Chondrocyte (in vitro differentiated cells): ENCODE measurements at regions not wholly inside any gene's neighbourhood (a gene's known extent, or its start where the extent isn't known, plus 50 kb on each side); places are given as distances from the start of the nearest gene placed in this dataset.
A peak's percentile ranks its signal among the peaks of the same experiment; 100 is the strongest.

ENCODE experiments used
- DNase-seq: peaks from one replicate; pipeline ENCODE4 v3.0.0; 2021; ENCODE audit warnings: mixed read lengths, low spot score
- H3K27ac Mint-ChIP-seq: one replicate; pipeline ENCODE4 v1.8.0; 2021; ENCODE audit warnings: mild to moderate bottlenecking, moderate library complexity, mixed read lengths; ENCODE audit not compliant: unreplicated experiment
- H3K27me3 Mint-ChIP-seq: 2 replicates; pipeline ENCODE4 v1.8.0; 2021; ENCODE audit warnings: low read depth, mixed read lengths
- H3K36me3 Mint-ChIP-seq: 2 replicates; pipeline ENCODE4 v1.8.0; 2021; ENCODE audit warnings: low read depth, mixed read lengths
- H3K4me1 Mint-ChIP-seq: 2 replicates; pipeline ENCODE4 v1.8.0; 2021; ENCODE audit warnings: low read depth, mild to moderate bottlenecking, mixed read lengths
- H3K4me3 Mint-ChIP-seq: one replicate; pipeline ENCODE4 v1.8.0; 2021; ENCODE audit warnings: mild to moderate bottlenecking, moderate library complexity, mixed read lengths; ENCODE audit not compliant: unreplicated experiment
- H3K9me3 Mint-ChIP-seq: 2 replicates; pipeline ENCODE4 v1.8.0; 2021; ENCODE audit warnings: low read depth, mixed read lengths
- TF ChIP-seq, protein P1 (sequence below): fragments of 200-600 bp; sonication (generic); IDR thresholded peaks from 2 replicates; pipeline ENCODE4 v1.5.0; 2021; ENCODE audit warnings: antibody characterized with exemption, mild to moderate bottlenecking, moderate library complexity

DNA sequence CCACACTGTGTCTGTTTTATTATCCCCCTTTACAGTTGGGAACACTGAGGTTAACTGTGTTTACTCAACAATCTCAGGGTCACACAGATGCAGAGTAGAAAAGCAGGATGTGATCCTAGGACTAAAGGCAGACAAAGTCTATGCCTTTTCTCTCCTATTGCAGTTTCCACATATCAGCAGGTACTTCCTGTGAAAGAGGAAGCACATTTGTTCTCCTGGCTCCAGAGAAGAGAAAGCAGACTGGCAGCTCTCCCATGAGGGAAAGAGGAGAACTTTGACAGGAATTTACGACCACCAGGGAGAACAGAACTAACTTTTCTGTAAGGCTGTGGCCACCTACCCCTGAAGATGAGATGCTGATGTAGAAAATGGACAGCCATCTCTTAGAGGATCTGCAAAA, 84.2 kb upstream of the TNC start:
- no peak for DNase-seq
- no peaks in the 10 kb centered on the region for H3K9me3 Mint-ChIP-seq
- no peak overlapping the region for H3K4me3 Mint-ChIP-seq
- H3K36me3 Mint-ChIP-seq = no peaks in the 10 kb centered on the region
- no peak overlapping the region for H3K27ac Mint-ChIP-seq
- TF ChIP-seq, protein P1, sequence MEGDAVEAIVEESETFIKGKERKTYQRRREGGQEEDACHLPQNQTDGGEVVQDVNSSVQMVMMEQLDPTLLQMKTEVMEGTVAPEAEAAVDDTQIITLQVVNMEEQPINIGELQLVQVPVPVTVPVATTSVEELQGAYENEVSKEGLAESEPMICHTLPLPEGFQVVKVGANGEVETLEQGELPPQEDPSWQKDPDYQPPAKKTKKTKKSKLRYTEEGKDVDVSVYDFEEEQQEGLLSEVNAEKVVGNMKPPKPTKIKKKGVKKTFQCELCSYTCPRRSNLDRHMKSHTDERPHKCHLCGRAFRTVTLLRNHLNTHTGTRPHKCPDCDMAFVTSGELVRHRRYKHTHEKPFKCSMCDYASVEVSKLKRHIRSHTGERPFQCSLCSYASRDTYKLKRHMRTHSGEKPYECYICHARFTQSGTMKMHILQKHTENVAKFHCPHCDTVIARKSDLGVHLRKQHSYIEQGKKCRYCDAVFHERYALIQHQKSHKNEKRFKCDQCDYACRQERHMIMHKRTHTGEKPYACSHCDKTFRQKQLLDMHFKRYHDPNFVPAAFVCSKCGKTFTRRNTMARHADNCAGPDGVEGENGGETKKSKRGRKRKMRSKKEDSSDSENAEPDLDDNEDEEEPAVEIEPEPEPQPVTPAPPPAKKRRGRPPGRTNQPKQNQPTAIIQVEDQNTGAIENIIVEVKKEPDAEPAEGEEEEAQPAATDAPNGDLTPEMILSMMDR = no peak
- no peaks in the 10 kb centered on the region for H3K27me3 Mint-ChIP-seq
- peaks cover 47% of the 10 kb centered on the region for H3K4me1 Mint-ChIP-seq

DNA sequence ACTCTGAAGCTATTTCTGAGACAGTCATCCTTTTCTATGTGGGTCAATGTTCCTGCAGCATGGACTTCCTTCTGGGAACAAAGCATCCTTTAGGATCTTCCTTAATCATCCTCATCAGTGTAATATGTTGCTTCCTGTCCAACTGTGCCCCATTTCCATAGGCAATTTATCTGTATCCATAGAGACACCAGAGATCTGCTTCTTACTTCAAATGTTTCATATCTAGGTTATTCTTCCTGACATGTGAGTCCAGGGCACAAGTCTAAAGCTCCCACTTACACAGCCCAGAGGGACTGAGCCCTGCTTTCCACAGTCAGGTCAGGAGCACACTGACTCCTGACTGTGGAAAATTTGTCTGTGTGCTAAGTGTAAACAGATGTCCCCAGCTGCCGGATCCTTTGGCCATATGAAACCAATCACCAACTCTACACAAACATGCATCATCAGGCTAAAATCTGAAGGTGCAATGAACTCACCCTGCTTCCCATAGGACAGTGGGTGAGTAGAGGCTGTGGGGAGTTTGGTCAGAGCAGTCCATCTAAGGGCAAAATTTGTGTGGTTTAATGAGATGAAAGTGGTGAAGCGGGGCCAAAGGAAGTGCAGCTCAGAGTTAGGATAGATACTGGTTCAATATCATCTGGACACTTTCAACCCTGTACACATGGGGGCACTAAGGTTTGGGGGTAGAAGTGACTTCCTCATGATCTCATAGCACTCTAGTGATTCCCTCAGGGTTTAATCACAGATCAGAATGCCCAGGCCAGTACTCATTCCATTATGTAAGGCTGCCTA, 85.2 kb upstream of the TNC start:
- Mint-ChIP-seq H3K4me3 (no peak overlapping the region), H3K27ac (no peak overlapping the region), H3K27me3 (no peaks in the 10 kb centered on the region), H3K36me3 (no peaks in the 10 kb centered on the region), H3K9me3 (no peaks in the 10 kb centered on the region), H3K4me1 (peaks cover 45% of the 10 kb centered on the region)
- TF ChIP-seq, protein P1 = peak; percentile 20
- no peak for DNase-seq

DNA sequence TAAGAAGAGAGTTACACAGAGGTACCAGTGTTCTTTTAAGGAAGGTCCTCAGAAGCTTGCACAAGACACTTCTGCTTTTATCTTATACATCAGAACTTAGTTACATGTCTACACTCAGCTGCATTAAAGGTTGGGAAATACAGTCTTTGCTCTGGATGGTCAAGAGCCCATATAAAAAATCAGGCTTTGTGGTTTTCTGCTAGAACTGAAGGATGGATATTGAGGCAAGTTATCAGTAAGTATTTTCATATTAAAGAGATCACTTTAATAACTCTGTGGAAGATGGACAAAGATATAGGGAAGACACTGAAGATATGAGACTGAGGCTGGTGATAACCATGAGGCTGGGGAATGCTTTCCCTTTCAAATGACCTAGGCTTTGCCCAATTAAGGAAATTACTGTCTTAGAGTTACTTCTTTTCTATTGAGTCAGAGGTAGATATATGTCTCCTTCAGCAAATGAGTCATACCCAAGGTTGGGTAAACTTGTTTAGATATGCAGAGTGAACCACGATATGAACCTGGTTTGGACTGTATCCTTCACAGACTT, 87.0 kb upstream of the TNC start:
- H3K27me3 Mint-ChIP-seq = no peaks in the 10 kb centered on the region
- TF ChIP-seq, protein P1 = no peak
- DNase-seq = no peak
- H3K9me3 Mint-ChIP-seq = no peaks in the 10 kb centered on the region
- no peaks in the 10 kb centered on the region for H3K36me3 Mint-ChIP-seq
- no peak overlapping the region for H3K27ac Mint-ChIP-seq
- peaks cover 61% of the 10 kb centered on the region for H3K4me1 Mint-ChIP-seq
- no peak overlapping the region for H3K4me3 Mint-ChIP-seq

DNA sequence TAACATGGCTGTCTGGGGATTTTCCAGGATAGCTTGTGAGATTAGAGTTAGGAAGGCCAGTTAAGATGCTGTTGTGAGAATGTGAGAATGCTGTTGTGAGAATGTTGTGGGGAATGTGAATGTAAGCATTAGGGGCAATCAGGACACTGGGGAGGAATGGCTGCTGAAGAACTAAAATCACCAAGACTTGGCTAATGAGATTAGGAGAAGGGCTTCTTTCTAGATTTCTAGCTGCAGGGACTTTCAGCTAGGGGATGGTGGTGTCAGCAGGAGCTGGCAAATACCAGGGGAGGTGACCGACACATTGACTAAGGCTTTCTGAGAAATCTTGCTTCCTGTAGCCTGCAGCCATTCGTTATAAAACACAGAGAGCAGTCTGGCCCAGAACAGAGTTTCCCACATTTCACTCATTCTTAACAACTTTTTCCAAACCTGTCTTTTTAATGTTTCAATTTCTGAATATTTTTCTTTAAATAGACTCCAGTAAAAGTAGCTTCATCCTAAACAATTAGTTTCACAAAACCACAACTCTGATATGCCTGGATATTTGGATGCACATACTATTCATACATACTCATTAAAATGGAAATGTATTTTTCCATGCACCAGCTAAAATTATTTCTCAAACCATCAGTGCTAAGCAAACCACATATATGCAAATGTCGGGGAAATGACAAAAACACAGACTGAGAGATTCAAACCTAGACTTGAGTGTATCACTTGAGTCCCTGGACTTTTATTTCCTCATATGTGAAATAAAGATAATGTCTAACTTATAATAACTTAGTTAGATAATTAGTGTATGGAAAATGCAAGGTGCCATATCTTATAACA, 89.3 kb upstream of the TNC start:
- TF ChIP-seq, protein P1 = no peak
- no peak for DNase-seq
- Mint-ChIP-seq H3K27me3 (no peaks in the 10 kb centered on the region), H3K36me3 (no peaks in the 10 kb centered on the region), H3K4me3 (no peak overlapping the region), H3K4me1 (peaks cover 72% of the 10 kb centered on the region), H3K27ac (peak overlapping the region; percentile 77), H3K9me3 (no peaks in the 10 kb centered on the region)

DNA sequence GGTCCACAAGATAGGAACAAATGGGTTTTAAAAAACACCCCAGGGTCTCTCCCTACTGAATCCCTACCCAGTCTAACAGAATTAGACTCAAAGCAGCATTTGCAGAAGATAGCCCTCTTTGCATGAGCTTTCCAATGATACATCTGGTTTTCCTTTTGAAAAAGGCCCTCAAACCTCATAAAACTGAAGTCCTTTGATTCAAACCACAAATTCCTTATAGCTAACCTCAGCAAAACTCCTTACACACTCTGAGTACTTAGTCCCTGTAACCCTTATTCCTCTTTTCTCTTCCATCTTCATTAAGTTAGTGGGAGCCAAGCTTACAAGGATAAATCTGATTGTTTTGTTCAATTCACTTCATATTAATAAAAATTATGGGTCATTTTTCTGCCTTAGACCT, 90.5 kb upstream of the TNC start:
- no peaks in the 10 kb centered on the region for H3K27me3 Mint-ChIP-seq
- H3K9me3 Mint-ChIP-seq = no peaks in the 10 kb centered on the region
- H3K27ac Mint-ChIP-seq = no peak overlapping the region
- DNase-seq = no peak
- H3K4me3 Mint-ChIP-seq = no peak overlapping the region
- TF ChIP-seq, protein P1 = no peak
- no peaks in the 10 kb centered on the region for H3K36me3 Mint-ChIP-seq
- peaks cover 79% of the 10 kb centered on the region for H3K4me1 Mint-ChIP-seq
